GM21825 (cell line): ENCODE measurements at regions not wholly inside any gene's neighbourhood (a gene's known extent, or its start where the extent isn't known, plus 50 kb on each side); places are given as distances from the start of the nearest gene placed in this dataset.
"Not testable (repeated sequence)": the region's sequence is repeated elsewhere in the genome, so short reads cannot be mapped to it uniquely, and the experiment has no call there.

Source experiments
- ATAC-seq: cut with Tn5 transposase; IDR thresholded peaks from one replicate; pipeline ENCODE4 v1.9.1; 2021; ENCODE audit warnings: mild to moderate bottlenecking, moderate library complexity; ENCODE audit not compliant: unreplicated experiment

DNA sequence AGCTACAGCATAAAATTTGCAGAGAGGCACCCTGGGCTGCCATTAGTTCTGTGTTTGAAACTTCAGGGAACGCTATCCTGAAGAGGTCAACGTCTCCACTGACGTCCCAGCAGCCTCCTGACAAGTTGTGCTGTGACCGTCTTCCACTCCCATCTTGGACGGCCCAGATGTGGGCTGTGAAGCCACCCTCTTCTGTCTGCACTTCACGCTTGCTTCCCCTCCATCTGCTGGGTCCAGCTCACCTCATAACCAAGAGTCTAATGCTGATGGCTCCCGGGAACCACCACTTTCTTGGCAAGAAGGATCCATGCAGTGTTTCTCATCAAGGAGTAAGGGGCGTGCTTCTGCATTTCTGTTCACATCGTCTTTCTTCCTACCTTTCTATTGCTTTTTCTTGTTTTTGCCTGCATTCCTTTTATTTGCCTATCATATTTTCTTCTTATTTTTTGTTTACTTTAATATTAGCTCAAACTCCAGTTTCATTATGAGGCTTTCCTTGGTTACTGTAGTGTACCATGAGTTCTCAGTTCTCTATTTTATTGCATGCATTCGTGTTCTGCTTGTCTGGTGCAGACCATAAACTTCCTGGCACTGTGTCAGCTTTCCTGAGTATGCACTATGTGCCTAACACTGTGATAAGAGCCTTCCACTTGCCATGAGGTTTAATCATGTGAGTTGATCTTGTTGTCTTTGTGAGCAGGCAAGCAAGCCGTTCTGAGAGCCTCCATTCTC lies 631.8 kb upstream of the RAB6C start:
- peak; percentile 100 for ATAC-seq

DNA sequence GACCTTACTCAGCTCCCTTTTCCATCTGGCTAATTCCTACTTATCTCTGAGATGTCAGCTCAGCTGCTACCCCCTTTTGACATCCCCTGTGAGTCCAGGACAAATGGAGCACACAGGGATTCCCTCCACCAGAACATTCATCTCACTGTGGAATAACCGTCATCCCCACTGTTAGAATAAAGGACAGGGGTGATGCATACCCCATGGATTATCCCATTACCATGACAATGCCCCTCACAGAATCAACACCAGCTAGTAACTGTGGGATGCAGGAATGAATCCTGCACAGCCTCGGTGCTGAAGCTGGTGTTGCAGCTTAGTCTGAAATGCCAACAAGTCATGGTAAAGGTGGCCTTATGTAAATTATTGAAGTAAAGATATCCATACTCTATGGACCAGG lies 624.8 kb upstream of the RAB6C start:
- no peak for ATAC-seq

DNA sequence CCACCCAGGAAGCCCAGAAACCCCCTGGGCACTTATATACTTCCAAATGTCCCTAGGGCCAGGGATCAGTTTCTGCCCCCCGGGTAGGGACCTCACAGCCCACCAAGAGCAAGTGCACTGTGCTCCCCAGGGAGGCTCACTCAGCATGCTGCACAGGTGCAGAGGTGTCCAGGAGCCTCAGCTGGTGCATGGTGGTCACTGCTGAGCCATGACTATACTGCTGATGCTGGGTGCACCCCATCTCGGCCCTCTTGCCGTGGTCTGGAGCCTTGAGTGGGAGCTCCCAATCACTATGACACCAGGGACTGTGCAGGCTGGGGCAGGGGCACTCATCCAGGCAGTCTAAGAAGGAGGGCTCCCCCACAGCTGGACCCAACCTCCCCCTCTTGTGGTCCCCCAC lies 617.8 kb upstream of the RAB6C start:
- ATAC-seq: no peak

DNA sequence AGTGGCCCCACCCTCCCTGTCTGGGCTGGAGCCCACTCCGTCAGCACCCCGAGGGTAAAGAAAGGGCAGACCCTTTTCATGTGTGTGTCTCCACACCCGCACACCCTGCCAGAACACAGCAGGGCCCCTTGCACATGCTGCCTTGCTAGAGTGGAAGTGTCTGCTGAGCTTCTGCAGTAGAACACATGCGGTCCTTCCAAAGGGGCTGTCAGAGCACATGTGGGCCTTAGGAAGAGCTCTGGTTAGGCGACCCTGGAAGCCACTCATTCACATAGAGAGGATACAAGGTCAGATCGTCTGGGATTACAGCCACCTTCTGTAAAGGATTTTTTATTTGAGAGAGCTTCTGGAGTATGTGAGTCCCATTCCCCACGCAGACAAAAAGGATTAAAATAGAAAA lies 613.2 kb upstream of the RAB6C start:
- no peak for ATAC-seq

DNA sequence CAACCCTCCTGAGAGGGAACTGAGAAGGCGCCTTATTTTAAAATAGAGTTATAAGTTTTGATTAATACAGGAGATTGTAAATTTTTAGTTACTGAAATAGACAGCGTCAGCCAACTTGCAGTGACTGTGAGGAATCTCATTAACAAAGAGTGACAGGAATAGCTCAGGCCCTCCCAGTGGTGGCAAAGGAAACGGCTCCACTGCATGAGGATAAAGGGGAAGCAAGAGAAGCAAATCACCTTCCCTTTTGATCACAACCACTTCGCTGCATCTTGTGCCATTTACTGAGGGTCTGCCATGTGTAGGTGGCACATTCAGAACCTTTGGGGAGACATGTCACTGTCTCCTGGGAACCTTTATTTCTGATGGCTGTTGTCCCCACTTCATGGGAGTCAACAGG lies 612.4 kb upstream of the RAB6C start:
- no peak for ATAC-seq

DNA sequence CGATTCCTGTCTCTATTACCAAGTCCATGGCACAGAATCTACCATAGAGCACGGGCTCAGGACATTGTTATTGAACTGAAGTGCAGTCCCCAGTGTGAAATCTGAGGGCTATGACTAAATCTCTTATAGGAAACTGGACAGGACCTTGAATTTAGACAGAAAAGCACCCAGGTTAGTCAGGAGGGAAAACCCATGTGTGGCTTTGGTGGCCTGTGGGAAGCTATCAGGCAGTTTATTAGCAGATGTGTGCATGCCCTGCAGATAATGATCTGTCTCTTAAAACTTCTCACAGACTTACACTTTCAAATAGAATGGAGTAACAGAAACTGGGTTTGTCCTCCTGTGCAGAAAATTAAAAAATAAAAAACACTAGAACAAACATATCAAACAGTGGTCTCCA lies 610.0 kb upstream of the RAB6C start:
- no peak for ATAC-seq

DNA sequence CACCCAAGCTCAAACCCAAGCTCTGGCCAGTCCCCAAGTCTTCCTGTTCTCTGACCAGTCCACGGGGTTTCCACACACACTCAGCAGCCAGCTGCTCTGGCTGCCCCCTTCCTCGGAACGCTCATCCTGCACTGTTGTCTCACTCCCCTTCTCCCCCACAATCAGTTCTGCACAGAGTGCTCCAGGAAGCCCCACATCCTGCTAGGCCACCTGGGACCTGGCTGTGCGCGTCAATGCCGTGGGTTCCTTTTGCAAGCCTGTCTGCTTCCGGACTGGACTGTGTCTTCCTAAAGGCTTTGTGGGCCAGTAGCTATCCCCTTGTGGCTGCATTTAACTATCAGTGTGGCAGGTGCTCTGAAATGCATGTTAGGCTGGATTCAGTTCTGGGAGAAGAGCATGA lies 605.0 kb upstream of the RAB6C start:
- no peak for ATAC-seq

DNA sequence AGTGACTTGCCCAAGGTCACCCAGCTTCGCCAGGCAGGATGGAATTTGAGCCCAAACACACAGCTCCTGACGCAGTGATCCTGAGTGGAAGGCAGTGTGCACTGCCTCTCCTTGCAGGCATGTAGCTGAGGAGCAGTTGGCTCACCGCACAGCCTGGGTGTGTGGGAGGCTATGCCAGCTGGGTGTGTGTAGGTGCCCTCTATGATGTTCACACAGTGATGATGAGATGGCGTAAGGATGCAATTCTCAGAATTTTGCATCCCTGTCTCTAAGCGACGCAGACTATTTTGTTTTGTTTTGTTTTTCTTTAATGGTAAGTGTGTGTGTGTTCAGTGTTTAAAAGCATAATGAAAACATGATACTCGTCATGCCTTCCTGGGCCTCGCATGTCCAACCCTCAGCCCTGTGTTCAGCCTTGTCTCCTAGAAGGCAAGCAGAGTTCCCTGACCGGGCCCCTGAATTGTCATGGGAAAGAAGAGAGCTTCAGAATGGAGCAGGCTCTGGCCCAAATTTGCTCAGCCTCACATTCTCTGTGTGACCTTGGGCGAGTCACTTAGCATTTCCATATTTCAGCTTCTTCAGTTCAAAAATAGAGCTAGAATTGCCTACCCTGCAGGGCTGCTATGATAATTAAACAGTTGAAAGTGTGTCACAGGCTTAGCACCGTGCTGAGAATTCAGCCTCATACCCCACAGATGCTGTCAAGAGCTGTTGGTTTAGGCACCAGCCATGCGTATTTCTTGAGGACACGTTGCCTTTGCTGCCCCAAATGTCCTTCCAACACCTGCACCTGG lies 603.6 kb upstream of the RAB6C start:
- ATAC-seq: no peak

DNA sequence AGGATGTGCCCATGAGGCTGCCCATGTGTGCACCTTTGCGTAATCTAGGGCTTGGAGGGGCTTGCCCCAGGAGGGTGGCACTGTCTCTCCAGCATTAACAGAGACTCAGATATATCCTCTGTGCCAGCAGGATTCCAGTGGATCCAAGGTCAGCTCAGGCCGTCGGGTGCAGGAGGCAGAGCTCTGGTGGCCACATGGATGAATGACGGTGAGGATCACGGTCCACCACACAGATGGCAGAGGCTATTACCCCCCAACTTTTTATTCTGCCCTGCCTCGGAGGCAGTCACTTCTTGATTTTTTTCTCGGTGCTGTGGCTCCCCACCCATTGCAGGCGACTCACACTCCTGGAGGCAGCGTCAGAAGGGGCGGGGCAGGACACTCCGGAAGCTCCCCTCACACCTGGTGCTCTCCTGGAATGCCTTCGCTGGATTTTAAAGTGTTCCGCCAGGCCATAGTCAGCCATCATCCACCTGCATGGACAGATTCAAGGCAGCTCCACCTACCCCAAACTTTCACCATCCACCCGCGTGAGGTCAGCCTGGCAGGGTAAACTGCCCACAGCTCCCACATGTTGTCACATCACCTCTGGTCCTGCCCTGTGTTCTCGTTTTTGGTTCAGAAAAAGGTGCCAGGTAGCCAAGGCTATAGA lies 602.9 kb upstream of the RAB6C start:
- ATAC-seq: no peak

DNA sequence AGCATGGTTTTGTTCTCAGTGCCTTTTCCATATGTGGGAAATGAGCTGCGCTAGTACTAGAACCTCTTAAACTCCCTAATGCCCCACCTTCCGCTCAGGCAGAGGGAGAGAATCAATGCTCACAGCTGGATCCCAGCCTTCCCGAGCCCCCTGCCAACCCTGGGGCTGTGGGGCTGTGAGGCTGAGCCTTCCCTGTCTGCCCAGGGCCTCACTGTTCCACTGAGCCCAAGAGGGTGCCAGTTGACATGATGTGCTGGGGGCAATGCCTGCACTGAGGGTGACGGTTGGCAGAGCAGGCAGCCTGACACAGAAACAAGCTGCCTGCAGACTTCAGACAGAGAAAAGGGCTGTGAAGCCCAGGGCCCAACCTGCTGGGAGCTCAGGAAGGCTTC lies 602.4 kb upstream of the RAB6C start:
- no peak for ATAC-seq

DNA sequence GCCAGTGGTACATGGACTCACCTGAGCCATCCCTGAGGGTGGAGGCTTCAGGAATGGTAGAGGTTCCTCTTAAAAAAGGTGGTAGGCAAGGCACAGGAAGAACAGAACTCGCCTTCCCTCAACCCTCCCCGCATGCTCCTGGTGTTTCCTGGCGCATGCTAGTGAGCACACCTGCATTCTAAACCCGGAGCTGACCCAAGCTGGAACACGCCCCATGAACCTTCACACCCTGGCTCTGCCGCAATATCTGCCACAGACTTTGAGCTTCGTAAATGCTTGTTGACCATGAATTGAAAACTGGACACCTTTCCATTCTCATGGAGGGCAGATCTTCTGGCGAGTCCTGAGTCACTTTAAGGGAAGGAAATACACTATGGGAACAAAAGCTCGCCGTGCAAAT lies 601.3 kb upstream of the RAB6C start:
- ATAC-seq: no peak

DNA sequence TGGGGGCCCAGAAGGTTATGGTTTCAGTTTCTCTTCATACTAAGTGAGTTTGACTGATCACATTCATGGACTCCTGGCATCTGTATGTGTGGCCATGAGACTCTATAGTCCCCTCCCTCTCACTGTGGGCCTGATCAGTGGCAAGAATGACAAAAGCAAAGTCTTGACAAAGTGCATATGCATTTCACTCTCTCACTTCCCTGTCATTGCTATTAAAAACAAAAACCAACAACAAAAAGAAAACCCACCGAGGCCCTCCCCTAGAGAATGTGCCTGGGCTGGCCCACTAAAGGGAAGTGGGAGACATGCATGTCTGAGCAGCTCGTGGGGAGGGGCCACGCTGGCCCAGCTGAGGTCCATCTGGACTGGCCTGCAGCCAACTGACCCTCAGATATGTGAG lies 600.1 kb upstream of the RAB6C start:
- ATAC-seq: no peak

DNA sequence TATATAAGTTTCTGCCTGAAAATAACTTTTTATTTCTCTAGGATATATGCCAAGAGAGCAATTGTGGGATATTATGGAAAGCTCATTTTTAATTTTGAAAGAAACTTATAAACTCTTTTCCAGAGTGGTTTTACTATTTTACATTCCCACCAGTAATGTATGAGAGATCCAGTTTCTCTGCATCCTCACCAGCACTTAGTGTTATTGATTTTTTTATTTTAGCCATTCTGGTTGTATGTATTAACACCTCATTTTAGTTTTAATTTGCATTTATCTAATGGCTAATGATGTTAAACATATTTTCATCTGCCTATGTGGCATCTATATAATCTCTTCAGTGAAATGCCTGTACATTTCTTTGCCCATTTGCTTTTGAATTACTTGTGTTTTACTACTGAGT lies 597.7 kb upstream of the RAB6C start:
- no peak for ATAC-seq

DNA sequence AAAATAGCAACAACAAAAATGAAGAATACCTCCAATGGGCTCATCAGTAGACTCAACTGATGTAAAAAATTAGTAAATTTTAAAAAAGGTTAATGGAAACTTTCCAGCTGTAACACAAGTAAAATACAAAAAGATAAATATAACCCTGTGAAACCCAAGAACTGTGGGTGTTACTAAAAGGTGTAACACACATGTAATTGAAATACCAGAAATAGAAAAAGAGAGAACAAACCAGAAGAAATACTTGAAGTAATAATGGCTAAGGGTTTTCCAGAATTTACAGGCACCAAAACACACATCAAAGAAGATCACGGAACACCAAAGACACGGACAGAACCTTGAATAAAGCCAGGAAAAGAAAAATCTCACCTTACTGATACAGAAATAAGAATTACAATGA lies 590.6 kb upstream of the RAB6C start:
- ATAC-seq: no peak

DNA sequence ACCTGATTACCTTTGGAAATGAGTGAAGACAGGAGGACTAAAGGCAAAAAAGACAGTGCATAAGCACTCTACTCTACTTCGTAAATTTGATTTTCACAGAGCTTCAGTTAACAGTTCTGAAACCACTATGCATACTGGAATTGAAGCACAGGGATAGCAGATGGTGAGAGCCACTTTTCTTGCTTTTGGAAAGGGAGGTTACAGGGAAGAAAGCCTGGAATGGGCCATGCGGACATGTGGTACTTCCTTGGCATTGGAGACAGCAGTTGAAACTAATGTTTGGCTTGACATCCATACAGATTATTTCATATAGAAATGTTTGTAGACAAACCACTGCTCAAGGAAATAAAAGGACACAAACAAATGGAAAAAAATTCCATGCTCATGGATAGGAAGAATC lies 585.6 kb upstream of the RAB6C start:
- ATAC-seq: no peak

DNA sequence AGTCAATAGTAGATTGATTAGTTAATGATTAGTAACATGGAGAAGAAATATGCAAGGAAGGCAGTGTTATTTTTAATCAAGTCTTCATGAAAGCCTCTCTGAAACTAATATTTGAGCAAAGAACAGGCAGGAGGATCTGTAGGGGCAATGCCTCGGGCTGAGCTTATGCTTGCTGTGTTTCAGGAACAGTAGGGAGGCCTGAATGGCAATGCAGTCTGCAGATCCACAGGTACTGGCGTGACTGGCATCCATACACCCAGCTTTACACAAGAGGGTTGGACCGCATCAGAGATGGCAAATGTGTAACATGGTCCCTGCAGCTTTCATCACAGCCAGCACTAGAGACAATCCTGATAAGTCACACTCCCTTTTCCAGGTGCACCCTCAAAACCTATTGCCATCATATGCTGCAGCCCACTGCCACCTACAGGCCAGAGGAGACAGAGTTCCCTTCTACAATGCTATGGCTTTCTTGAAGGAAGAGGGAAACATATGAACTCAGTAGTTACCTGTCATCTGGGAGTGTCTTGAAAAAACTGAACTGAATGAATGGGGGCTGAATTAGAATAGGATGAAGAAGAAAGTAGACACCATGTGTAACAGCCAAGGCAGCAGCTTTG lies 582.4 kb upstream of the RAB6C start:
- ATAC-seq: peak; percentile 79

DNA sequence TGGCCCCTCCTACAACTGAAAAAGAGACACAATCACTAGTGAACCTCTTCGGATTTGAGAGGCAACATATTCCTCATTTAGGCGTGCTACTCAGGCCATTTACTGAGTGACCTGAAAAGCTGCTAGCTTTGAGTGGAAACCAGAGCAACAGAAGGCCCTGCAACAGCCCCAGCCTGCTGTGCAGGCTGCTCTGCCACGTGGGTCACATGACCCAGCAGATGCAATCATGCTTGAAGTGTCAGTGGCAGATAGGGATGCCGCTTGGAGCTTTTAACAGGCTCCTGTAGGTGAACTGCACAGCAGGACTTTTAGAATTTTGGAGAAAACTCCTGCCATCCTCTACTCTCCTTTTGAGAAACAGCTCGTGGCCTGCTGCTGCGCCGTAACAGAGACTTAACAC lies 578.6 kb upstream of the RAB6C start:
- ATAC-seq: no peak

DNA sequence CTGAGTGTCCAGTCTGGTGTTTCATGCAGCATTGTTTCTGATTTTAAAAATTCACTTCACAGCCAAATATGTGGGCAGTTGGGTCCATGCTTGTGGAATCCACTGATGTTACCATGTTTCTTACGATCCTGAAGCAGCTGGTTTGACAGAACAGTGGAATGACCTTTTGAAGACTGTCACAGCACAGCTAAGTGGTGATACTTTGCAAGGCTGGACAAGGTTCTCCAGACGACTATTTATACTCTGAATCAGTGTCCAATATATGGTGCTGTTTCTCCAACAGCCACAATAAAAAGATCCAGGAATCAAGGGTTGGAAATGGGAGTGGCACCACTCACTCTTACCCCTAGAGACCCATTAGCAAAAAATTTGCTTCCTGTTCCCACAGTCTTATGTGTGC lies 577.4 kb upstream of the RAB6C start:
- no peak for ATAC-seq

DNA sequence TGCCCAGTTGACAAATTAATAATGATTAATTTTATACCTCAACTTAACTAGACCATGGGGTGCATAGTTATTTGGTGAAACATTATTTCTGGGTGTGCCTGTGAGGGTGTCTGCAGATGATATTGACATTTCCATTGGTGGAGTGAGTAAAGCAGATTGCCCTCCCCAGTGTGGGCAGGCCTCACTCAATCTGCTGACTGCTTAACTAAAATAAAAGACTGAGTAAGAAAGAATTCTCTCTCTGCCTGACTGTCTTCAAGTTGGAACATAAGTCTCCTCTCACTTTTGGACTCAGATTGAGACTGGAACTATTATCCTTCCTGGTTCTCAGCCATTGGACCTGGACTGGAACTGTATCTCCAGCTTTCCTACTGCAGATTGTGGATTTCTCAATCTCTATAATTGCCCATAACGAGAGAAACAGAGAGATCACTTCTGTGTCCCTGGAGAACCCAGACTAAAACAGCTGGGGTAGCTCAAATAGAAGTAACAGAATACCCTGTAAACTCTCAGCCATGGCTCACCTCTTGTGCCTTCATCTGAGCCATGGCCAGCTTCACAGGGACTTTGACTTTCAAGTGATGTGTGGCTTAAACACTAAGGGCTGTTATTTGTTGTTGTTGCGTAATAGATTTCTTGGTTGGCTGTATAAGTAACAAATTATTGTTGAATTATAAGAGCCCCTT lies 575.3 kb upstream of the RAB6C start:
- no peak for ATAC-seq

DNA sequence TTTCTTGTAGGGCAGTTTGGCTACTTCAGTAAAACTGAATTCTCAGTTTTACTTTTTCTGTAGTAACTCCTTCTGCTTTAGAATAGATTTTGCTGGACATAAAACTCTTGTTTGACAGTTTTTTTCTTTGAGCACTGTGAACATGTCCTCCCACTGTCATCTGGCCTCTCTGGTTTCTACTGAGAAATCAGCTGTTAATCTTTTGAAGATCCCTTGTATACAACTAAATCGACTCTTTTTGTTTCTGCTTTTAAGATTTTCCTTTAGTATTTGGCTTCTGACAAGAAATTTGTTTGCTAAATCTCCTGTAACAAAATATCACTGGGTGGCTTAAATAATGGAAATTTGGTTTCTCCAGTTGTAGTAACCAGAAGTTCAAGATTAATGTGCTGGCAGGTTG lies 570.9 kb upstream of the RAB6C start:
- ATAC-seq: no peak

DNA sequence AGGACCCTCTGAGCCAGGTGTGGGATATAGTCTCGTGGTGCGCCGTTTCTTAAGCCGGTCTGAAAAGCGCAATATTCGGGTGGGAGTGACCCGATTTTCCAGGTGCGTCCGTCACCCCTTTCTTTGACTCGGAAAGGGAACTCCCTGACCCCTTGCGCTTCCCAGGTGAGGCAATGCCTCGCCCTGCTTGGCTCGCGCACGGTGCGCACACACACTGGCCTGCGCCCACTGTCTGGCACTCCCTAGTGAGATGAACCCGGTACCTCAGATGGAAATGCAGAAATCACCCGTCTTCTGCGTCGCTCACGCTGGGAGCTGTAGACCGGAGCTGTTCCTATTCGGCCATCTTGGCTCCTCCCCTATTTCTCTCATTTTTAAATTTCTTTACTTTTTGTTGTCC lies 562.4 kb upstream of the RAB6C start:
- ATAC-seq: not testable (repeated sequence)
